HG02970 (cell line): ENCODE measurements at regions not wholly inside any gene's neighbourhood (a gene's known extent, or its start where the extent isn't known, plus 50 kb on each side); places are given as distances from the start of the nearest gene placed in this dataset.

Experiments used
- ATAC-seq: cut with Tn5 transposase; IDR thresholded peaks from one replicate; pipeline ENCODE4 v1.9.1; 2021; ENCODE audit warnings: mild to moderate bottlenecking, moderate library complexity, moderate number of reproducible peaks; ENCODE audit not compliant: unreplicated experiment, low FRiP score

GRCh38 chr2:181330286-181330685 is 126.9 kb upstream of the ITGA4 start:
- ATAC-seq = no peak

DNA sequence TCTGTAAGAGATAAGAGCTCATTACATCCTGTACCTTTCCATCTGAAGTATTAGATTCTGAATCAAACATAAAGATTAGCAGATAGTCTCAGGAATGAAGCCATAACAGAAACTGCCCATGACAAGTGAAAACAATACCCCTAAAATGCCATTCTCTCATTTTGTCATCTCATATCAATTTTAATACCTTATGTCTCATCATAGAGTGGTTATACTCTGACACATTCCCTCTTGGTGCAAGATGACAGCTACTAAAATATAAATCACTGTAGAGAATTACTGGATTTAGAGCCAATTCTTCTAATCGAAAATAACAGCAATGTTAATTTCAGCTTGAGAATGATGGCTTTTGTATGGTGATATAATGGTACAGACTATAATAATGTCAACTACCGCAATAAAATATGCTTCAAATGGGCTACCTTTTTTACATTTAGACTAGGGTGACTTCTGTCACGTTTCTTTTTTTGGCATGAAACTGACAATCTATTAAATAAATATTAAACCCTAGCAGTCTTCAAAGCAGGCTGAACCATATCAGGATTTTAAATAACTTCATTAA is 125.1 kb upstream of the ITGA4 start:
- ATAC-seq = no peak

- no peak for ATAC-seq
Measured at GRCh38 chr2:181334158-181334826, 122.9 kb upstream of the ITGA4 start.

- ATAC-seq = no peak
Measured at GRCh38 chr2:181340891-181341290, 116.3 kb upstream of the ITGA4 start.

GRCh38 chr2:181341855-181342600 is 115.2 kb upstream of the ITGA4 start:
- no peak for ATAC-seq

DNA sequence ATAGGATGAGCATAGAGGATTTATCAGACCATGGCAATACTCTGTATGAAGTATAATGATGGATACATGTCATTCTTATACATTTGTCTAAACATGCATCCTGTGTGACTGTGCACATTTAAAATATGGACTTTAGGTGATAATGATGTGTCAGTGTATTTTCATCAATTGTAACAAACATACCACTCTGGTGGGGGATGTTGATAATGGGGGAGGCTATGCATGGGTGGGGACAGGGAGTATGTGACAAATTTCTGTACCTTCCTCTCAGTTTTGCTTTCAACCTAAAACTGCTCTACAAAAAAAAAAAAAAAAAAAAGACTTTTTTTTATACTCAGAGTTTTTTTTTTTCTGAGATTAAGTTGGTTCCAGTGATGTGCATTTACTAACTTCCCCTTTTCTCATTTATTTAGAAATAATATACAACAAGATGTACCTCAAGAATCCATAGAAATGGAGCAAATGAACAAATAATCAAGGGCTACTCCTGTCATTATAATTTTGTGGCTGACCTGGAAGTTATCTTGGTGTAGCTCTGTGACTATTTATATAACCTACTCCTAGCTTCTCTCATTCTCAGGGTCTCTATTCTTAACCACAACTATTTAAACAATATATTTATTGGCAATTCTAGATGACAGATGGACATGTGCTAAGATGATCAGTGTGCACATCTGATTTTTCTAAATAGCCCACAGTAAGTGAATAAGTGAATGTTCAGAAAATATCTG is 108.9 kb upstream of the ITGA4 start:
- ATAC-seq = no peak

DNA sequence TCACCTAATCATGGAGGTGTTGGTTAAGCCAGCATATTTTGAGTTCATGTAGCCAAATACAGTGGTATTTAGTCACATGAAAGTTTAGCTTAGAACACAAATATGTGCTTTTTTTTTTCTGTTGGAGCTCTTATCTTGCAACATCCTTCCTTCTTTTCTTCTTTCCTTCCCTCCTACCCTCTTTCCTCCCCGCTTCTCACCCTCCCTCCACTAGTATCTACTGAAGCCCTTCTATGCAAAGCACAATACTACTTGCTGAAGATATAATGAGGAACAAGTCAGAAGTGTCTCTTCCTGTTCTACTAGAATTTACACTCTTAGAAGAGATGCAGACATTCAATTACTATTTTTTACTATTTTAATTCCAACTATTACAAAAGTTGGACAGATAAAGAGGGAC is 105.0 kb upstream of the ITGA4 start:
- ATAC-seq = no peak

DNA sequence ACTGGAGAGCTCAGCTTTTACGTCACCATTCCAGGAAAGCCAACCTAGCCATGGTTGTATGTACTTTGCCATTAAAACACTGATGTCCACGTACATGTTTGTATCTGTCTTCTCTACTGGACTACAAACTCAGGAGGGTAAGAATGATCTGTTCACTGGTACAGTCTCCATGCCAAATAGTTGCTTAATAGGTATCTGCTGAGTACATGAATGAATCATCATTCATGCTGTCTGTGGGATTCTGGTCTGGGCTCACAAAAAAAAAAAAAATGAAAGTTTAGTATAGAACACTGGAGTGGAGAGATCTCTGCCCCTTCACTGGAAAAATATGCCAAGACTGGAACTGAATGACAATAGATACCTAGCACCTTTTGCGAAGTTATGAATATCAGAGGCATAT is 102.6 kb upstream of the ITGA4 start:
- ATAC-seq = no peak

GRCh38 chr2:181356526-181357130 is 100.6 kb upstream of the ITGA4 start:
- ATAC-seq = no peak

- ATAC-seq = no peak
Measured at GRCh38 chr2:181357979-181358378, 99.2 kb upstream of the ITGA4 start.

- ATAC-seq = no peak
Measured at GRCh38 chr2:181362561-181362960, 94.6 kb upstream of the ITGA4 start.

GRCh38 chr2:181363164-181363563 is 94.0 kb upstream of the ITGA4 start:
- ATAC-seq = no peak

- ATAC-seq = no peak
Measured at GRCh38 chr2:181364492-181365170, 92.6 kb upstream of the ITGA4 start.

DNA sequence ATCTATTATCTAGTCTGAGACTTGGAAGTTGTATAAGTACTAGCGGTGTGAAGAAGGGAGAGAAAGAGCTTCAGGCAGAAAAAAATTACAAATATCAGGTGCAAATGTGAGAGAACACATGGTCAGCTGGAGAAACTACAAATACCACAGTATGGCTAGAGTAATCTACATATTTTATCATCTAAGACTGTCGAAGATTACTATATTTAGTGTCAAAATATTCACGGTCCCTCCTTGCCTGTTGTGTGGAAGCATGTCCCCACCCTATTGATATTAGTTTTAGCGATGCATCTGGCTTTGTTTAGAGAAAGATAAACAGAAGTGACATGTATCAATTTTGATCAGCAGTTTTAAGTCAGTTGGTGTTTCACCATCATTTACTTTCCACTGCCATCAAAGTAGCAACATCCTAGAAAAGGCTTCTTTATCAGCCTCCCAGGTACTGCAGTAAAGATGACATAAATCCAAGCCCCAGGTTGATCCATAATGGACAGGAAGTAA is 90.5 kb upstream of the ITGA4 start:
- ATAC-seq = no peak

DNA sequence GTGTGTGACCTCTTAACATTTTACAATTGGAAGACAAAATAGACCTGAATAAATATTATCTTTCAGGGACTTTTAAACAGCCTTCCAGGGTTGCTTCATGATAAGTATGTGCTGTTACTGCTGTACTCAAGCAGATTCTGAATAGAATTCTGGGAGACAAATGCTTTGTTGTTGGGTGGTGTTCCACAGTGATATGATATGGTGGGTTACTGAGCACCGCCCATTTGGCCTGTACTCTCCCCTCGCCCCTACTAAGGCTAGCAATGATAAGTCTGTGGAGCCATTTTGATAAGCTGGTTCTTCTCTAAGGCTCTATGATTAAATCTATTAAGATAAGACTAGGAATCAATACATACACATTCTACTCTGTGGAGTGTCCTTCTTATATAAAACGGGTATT is 89.8 kb upstream of the ITGA4 start:
- ATAC-seq = no peak

DNA sequence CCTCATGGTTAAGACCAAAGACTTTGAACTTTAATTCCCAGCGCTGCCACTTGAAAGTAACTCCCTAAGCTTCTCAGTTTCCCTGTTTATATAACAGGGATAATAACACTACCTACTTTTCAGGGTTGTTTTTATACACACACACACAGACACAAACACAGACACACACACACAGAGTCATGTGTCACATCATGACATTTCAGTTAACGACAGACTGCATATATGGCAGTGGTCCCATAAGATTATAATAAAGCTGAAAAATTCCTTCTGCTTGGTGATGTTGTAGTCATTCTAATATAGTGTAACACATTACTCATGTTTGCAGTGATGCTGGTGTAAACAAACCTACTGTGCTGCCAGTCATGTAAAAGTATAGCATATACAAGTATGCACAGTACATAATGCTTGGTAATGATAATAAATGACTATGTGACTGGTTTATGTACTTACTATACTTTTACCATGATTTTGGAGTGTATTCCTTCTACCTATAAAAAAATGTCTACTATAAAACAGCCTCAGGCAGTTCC is 89.2 kb upstream of the ITGA4 start:
- no peak for ATAC-seq

- ATAC-seq = no peak
Measured at GRCh38 chr2:181370126-181370525, 87.1 kb upstream of the ITGA4 start.

- ATAC-seq = no peak
Measured at GRCh38 chr2:181371195-181371594, 86.0 kb upstream of the ITGA4 start.

DNA sequence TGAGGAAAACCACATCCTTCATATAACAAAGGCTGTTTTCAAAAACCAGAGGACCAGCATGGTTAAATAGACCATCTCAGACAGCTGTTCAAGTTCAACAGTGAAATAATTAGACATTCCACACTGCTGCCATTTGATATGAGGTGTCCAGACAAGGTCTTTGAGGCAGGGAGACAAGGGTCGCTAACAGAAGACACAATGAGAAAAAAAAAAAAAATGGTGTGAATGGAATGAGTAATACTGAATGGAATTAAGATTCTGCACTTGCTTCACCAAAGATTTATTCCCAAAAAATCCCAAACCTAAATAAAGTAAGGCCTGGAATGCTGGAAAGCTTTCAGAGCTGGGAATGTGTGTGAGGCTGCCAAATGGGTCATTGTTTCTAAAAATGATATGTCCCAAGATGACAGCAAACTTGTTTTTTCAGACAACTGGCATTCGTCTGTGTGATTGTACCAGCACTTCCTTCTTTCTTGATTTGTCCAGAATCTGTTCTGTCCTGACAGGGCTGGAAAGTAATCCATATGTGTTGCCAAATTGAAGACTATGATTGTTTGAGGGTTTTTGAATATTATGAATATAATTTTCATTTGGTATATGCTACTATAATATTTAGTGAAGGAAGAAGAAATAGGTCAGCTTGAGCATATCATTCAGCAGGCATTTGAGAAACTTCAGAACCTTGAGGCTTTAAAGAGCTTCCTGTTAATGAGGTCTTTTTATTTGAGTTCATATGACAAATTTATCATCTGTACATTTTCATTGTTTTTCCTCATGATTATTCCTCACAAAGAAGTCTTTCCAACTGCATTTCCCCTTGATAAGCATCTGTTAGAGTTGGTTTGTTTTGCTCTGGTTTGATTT is 85.2 kb upstream of the ITGA4 start:
- no peak for ATAC-seq
